Large intestine (tissue), 3 donors: ENCODE measurements at regions not wholly inside any gene's neighbourhood (a gene's known extent, or its start where the extent isn't known, plus 50 kb on each side); places are given as distances from the start of the nearest gene placed in this dataset.

Experiments used
- DNase-seq, 2 donors: peaks; one replicate each; pipeline versions ENCODE4 v3.0.0 to v3.0.0-alpha.2; 2013
- H3K27ac ChIP-seq: one replicate; pipeline ENCODE4 v1.5.1; 2013; ENCODE audit warnings: low read length
- H3K27me3 ChIP-seq: 2 replicates; pipeline ENCODE4 v1.6.1; 2013; ENCODE audit warnings: low read length; ENCODE audit not compliant: control insufficient read depth, insufficient read depth
- H3K36me3 ChIP-seq: 2 replicates; pipeline ENCODE4 v1.6.1; 2013; ENCODE audit warnings: low read length; ENCODE audit not compliant: control insufficient read depth, insufficient read depth
- H3K4me1 ChIP-seq: one replicate; pipeline ENCODE4 v1.6.1; 2013; ENCODE audit warnings: low read length; ENCODE audit not compliant: control insufficient read depth, insufficient read depth
- H3K4me3 ChIP-seq: one replicate; pipeline ENCODE4 v1.5.1; 2013; ENCODE audit warnings: low read length
- H3K9me3 ChIP-seq: one replicate; pipeline ENCODE4 v1.6.1; 2013; ENCODE audit warnings: mild to moderate bottlenecking, low read depth, low read length, moderate library complexity; ENCODE audit not compliant: control insufficient read depth
- WGBS: methylation state at CpG from one replicate; pipeline ENCODE4 v1.1.5; 2013; ENCODE audit warnings: low lambda C conversion rate; ENCODE audit not compliant: insufficient coverage; 5-methylcytosine and 5-hydroxymethylcytosine counted together

DNA sequence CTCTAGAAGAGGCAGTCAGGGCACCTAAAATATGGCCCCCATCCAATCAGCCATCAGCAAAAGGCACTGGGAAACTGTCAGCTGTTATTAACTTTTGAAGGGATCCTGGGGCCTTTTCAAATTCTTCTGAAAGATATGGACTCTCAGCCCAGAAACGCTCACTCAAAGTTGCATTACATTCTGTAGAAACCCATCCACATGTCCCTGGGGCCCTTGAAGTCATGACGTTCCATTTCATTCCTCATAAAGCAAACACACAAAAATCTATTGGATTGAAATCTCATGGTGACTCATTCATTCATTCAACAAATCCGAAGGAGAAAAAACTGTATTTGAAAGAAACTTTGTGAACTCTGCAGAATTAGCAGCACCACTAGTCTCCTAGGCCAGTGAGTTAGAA, 215.3 kb downstream of the C16orf95 start:
- Histone ChIP-seq H3K9me3 (no peaks in the 10 kb centered on the region), H3K4me3 (no peak overlapping the region), H3K4me1 (no peaks in the 10 kb centered on the region), H3K36me3 (no peaks in the 10 kb centered on the region), H3K27me3 (peaks cover 8% of the 10 kb centered on the region), H3K27ac (no peak overlapping the region)
- 100% methylated on average over 1 of the region's 3 CpGs for WGBS
- no peak for DNase-seq

DNA sequence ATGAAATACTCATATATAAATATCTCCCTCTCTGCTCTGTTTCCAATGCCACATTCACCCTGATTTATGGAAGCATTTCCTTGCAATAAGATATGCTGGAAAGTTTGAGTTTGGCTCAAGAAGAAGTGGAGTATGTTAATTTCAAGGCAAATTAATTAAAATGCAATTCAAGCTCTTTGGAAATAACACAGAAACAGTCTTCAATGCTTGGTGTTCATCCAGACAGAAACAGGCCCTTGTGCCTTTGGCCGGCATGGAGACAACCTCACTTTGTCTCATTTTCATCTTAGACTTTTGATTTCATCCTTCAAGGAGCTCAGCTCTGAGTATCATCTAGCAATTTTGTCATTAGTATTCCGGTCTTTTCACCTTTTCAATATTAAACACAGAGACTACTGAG, 210.0 kb downstream of the C16orf95 start:
- H3K36me3 ChIP-seq = no peaks in the 10 kb centered on the region
- DNase-seq = no peak
- no peak overlapping the region for H3K27ac ChIP-seq
- H3K4me1 ChIP-seq = no peaks in the 10 kb centered on the region
- H3K4me3 ChIP-seq = no peak overlapping the region
- no CpG with 5 or more reads among the region's 2 CpGs for WGBS
- H3K9me3 ChIP-seq = no peaks in the 10 kb centered on the region
- no peaks in the 10 kb centered on the region for H3K27me3 ChIP-seq

DNA sequence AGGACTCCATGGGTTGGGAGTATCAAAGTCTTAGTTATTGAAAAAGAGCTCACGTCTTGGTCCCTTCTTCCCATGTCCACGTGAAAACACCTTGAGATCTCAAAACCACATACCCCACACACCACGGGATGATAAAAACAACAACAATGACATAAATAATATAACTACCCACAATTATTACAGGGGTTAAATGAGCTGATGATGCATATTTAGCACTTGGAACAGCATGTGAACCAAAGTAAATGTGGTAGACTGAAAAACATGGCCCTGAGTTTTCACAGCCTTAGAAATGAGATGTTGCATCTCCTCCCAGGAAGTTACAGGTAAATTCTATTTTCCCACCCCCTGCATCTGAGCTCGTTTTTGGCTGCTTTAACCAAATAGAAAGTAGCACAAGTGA, 208.9 kb downstream of the C16orf95 start:
- H3K4me3 ChIP-seq = no peak overlapping the region
- no peaks in the 10 kb centered on the region for H3K4me1 ChIP-seq
- 92% methylated on average over 2 of the region's 4 CpGs for WGBS
- no peak for DNase-seq
- H3K27ac ChIP-seq = no peak overlapping the region
- H3K36me3 ChIP-seq = no peaks in the 10 kb centered on the region
- H3K9me3 ChIP-seq = no peaks in the 10 kb centered on the region
- H3K27me3 ChIP-seq = no peaks in the 10 kb centered on the region

DNA sequence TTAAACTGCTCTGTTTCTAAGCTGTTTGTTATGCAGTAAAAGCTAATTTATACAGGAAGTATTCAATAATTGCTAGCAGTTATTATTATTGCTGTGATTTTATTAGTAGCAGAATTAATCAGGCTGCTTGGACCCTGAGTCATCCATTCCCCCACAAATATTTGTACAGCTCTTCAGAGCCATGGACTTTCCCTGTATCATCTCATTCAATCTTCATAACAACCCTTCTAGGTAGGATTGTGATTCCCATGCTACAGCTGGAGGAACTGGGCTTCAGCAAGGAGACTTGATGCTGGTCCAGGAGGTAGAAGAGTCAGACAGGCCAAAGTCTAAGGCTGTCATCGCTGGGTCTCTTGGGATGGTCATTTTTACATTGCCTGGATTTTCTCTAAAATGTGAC, 208.3 kb downstream of the C16orf95 start:
- no peaks in the 10 kb centered on the region for H3K27me3 ChIP-seq
- H3K4me1 ChIP-seq = no peaks in the 10 kb centered on the region
- no peaks in the 10 kb centered on the region for H3K36me3 ChIP-seq
- H3K9me3 ChIP-seq = no peaks in the 10 kb centered on the region
- 100% methylated on average over 1 of the region's 1 CpG for WGBS
- H3K4me3 ChIP-seq = no peak overlapping the region
- no peak for DNase-seq
- H3K27ac ChIP-seq = no peak overlapping the region

DNA sequence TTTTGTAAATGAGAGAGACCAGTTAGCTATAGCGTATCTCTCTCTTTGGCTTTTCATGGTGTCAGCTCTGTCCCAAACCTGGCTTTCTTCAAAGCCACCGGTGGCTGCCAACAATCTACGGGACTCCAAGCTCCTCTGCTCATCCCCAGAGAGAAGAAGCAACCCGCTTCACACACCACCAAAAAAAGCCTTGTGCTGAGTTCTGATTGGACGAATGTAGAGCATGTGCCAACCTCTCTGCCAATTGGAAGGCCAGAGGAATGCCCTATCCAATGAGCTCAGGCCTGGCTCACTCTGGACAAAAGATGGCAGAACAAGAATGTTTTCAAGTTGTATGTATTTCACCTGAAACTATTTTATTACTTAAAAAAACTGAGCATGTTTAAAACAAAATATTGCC, 202.4 kb downstream of the C16orf95 start:
- Histone ChIP-seq H3K36me3 (no peaks in the 10 kb centered on the region), H3K4me3 (no peak overlapping the region), H3K4me1 (no peaks in the 10 kb centered on the region), H3K27me3 (no peaks in the 10 kb centered on the region), H3K27ac (no peak overlapping the region), H3K9me3 (no peaks in the 10 kb centered on the region)
- no peak for DNase-seq
- 90% methylated on average over 2 of the region's 5 CpGs for WGBS

DNA sequence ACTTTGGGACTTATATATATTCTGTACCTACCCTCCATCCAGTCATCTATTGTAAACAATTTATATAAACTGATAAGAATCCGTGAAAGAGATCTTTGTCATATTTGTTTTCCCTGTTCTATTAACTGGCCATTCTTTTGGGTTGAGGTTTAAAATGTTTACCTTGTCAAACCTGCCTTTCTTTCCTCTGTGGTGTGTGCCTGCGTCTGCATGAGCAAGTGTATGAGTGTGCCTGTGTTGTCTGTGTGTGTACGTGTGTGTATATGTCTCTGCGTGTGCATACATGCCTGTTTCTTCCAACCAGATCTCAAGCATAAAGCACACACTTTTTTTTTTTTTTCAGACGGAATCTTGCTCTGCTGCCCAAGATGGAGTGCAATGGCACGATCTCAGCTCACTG, 201.5 kb downstream of the C16orf95 start:
- no peaks in the 10 kb centered on the region for H3K9me3 ChIP-seq
- H3K27me3 ChIP-seq = no peaks in the 10 kb centered on the region
- no peak overlapping the region for H3K4me3 ChIP-seq
- DNase-seq = no peak
- H3K36me3 ChIP-seq = no peaks in the 10 kb centered on the region
- no CpG with 5 or more reads among the region's 6 CpGs for WGBS
- H3K4me1 ChIP-seq = no peaks in the 10 kb centered on the region
- no peak overlapping the region for H3K27ac ChIP-seq

DNA sequence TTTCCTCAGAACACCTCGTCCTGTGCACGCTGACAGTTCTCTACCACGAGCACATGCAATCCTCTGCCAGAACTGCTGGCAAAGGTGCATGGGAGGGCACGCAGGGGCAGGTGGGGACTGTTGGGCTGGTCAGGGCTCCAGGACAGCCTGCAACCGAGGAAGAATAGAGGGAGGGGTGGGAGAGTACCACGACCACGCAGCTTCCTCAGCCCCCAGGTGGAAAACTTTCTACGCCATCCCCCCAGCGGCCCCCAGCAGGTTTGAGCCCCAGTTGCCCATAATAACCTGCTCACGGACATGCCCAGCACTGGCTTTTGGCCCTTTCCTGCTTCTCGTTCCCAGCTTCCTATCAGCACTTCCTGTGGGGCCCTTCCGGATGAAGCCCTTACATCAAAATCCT, 199.3 kb downstream of the C16orf95 start:
- no peak for DNase-seq
- H3K4me1 ChIP-seq = no peaks in the 10 kb centered on the region
- no peaks in the 10 kb centered on the region for H3K36me3 ChIP-seq
- no peak overlapping the region for H3K4me3 ChIP-seq
- no peaks in the 10 kb centered on the region for H3K9me3 ChIP-seq
- no peaks in the 10 kb centered on the region for H3K27me3 ChIP-seq
- no peak overlapping the region for H3K27ac ChIP-seq
- WGBS = no CpG with 5 or more reads among the region's 12 CpGs

DNA sequence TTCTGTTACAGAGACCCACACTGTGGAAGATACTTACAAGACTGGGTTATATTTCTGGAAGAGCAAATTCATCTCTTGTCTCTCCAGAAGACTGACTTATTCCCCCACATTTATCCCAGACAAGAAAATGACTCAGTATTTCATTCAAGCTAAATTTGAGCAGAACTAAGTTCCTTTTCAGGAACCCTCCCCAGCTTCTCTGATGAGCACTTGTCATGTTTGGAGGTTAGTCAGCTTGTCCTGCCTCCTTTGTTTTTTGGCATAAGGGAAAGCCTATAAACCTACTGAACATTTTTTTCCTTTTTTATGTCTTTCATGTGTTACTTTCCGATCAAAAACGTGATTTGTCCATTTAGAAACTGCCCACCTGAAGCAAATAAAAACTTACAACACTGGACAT, 198.0 kb downstream of the C16orf95 start:
- H3K9me3 ChIP-seq = peaks cover 6% of the 10 kb centered on the region
- H3K27me3 ChIP-seq = no peaks in the 10 kb centered on the region
- no peaks in the 10 kb centered on the region for H3K36me3 ChIP-seq
- 83% methylated on average over 2 of the region's 2 CpGs for WGBS
- H3K27ac ChIP-seq = no peak overlapping the region
- no peak for DNase-seq
- H3K4me1 ChIP-seq = no peaks in the 10 kb centered on the region
- no peak overlapping the region for H3K4me3 ChIP-seq

DNA sequence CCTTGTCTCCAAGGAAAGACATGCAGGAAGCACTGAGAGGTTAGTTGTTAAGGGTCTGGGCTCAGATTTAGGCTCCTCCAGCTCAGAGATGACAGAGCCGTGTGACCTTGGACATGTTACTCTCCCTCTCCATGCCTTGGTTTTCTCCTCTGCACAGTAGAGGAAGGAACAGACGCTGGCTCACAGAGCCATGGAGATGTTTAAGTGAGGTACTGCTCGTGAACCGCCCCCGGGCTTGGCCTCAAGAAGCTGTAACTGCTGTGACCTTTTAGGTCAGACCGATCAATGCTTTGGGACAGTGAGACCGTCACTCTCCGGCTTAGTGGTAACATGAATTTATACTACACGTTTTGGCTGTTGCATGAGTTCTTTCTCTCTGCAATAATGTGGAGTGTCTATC, 197.4 kb downstream of the C16orf95 start:
- 80% methylated on average over 1 of the region's 9 CpGs for WGBS
- Histone ChIP-seq H3K4me3 (no peak overlapping the region), H3K4me1 (no peaks in the 10 kb centered on the region), H3K36me3 (no peaks in the 10 kb centered on the region), H3K9me3 (peaks cover 6% of the 10 kb centered on the region), H3K27me3 (no peaks in the 10 kb centered on the region), H3K27ac (no peak overlapping the region)
- DNase-seq = no peak

DNA sequence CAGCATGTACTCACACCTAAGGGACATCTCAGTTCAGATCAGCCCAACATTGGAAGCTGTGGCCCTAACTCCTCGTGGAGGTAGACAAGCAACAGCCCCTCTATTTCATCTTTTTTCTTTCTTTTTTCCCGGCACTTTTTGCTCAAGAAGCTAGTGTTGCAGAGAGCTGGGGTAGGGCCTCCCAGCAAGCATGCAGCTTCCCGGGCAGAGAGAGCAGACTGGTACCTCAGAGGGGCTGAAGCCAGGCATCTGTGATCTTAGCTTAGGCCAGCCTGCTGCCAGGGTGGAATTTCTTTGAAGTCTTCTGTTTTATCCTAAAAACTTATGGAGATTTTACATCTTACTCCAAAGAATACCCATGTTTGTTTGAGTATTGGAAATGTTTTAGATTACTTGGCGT, 195.4 kb downstream of the C16orf95 start:
- Histone ChIP-seq H3K4me3 (no peak overlapping the region), H3K9me3 (peaks cover 6% of the 10 kb centered on the region), H3K4me1 (peaks cover 5% of the 10 kb centered on the region), H3K27me3 (peaks cover 9% of the 10 kb centered on the region), H3K36me3 (no peaks in the 10 kb centered on the region), H3K27ac (no peak overlapping the region)
- WGBS = no CpG with 5 or more reads among the region's 4 CpGs
- no peak for DNase-seq

DNA sequence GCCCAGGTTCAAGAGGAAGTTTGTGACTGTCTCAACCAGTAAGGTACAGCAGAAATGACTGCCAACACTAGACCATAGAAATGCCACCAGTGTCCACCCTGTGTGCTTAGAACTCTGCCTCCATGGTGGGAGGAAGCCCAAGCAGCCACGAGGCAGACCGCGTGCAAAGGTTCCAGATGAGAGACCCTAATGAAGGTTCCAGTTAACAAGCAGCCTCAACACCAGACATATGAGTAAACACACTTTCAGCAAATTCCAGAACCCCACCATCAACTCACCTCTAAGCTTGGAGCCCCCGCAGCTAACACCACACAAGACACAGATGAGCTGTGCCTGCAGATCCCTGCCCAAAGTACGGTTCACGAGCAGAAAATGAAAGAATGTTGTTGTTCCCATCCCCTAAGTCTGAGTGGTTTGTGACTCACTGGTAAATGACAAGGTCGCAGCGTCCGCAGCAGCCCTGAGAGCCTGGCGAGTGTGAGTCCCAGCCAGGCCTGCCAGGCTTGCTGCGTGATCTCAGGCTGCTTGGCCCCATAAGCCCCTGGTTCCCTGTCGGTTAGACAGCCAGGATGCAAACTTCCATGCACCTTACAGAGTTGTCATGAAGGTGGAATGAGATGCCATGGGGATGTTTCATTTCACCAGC, 193.7 kb downstream of the C16orf95 start:
- no peak for DNase-seq
- Histone ChIP-seq H3K36me3 (no peaks in the 10 kb centered on the region), H3K27ac (no peak overlapping the region), H3K9me3 (peaks cover 6% of the 10 kb centered on the region), H3K27me3 (peaks cover 9% of the 10 kb centered on the region), H3K4me3 (no peak overlapping the region), H3K4me1 (peaks cover 16% of the 10 kb centered on the region)
- WGBS = 100% methylated on average over 1 of the region's 12 CpGs
